Upper lobe of right lung (tissue), 1 donor: ENCODE measurements at regions not wholly inside any gene's neighbourhood (a gene's known extent, or its start where the extent isn't known, plus 50 kb on each side); places are given as distances from the start of the nearest gene placed in this dataset.
"Not testable (repeated sequence)": the region's sequence is repeated elsewhere in the genome, so short reads cannot be mapped to it uniquely, and the experiment has no call there.

Experiments
- ATAC-seq: fragments of 200-7000 bp; cut with Tn5 transposase; one replicate; pipeline ENCODE4 v1.9.1; 2020; ENCODE audit warnings: mild to moderate bottlenecking, moderate library complexity
- DNase-seq: peaks from one replicate; pipeline ENCODE4 v3.0.0-alpha.2; 2020
- H3K27ac ChIP-seq: fragments of 200-600 bp; one replicate; pipeline ENCODE4 v1.8.0; 2022
- H3K27me3 ChIP-seq: fragments of 200-600 bp; one replicate; pipeline ENCODE4 v1.8.0; 2022; ENCODE audit warnings: mild to moderate bottlenecking
- H3K36me3 ChIP-seq: fragments of 200-600 bp; one replicate; pipeline ENCODE4 v1.8.0; 2022
- H3K4me1 ChIP-seq: fragments of 200-600 bp; one replicate; pipeline ENCODE4 v1.8.0; 2022
- H3K4me3 ChIP-seq: fragments of 200-600 bp; one replicate; pipeline ENCODE4 v1.8.0; 2022; ENCODE audit warnings: mild to moderate bottlenecking
- H3K9me3 ChIP-seq: fragments of 200-600 bp; one replicate; pipeline ENCODE4 v1.8.0; 2022
- intact Hi-C: fragments of 100-400 bp; cut with DNase I; formaldehyde crosslinking; loops from one replicate; pipeline ENCODE4 v1.11.0; 2022
- TF ChIP-seq, protein P1 (sequence below): fragments of 200-600 bp; IDR thresholded peaks from one replicate; pipeline ENCODE4 v1.8.0; 2022; ENCODE audit warnings: antibody characterized with exemption
- donor health status: DM: no; HTN: yes; CAD: no; lungs with severe emphysema.

DNA sequence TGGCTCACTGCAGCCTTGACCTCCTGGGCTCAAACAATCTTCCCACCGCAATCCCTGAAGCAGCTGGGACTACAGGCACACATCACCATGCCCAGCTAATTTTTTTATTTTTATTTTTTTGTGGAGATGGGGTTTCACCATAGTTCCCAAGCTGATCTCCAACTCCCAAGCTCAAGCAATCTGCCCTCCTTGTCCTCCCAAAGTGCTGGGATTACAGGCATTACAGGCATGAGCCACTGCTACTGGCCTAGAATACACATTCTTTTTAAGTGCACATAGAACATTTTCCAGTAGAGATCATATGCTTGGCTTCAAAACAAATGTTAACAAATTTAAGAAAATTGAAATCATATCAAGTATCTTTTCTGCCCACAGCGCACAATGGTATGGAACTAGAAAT is 176.8 kb upstream of the MARCKS start:
- Histone ChIP-seq H3K36me3 (no peaks in the 10 kb centered on the region), H3K27me3 (no peaks in the 10 kb centered on the region), H3K4me1 (no peaks in the 10 kb centered on the region), H3K9me3 (no peaks in the 10 kb centered on the region), H3K27ac (no peak overlapping the region), H3K4me3 (no peak overlapping the region)
- no peak for DNase-seq
- intact Hi-C loops: no loop called here
- ATAC-seq: no peak
- TF ChIP-seq, protein P1, sequence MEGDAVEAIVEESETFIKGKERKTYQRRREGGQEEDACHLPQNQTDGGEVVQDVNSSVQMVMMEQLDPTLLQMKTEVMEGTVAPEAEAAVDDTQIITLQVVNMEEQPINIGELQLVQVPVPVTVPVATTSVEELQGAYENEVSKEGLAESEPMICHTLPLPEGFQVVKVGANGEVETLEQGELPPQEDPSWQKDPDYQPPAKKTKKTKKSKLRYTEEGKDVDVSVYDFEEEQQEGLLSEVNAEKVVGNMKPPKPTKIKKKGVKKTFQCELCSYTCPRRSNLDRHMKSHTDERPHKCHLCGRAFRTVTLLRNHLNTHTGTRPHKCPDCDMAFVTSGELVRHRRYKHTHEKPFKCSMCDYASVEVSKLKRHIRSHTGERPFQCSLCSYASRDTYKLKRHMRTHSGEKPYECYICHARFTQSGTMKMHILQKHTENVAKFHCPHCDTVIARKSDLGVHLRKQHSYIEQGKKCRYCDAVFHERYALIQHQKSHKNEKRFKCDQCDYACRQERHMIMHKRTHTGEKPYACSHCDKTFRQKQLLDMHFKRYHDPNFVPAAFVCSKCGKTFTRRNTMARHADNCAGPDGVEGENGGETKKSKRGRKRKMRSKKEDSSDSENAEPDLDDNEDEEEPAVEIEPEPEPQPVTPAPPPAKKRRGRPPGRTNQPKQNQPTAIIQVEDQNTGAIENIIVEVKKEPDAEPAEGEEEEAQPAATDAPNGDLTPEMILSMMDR: no peak

DNA sequence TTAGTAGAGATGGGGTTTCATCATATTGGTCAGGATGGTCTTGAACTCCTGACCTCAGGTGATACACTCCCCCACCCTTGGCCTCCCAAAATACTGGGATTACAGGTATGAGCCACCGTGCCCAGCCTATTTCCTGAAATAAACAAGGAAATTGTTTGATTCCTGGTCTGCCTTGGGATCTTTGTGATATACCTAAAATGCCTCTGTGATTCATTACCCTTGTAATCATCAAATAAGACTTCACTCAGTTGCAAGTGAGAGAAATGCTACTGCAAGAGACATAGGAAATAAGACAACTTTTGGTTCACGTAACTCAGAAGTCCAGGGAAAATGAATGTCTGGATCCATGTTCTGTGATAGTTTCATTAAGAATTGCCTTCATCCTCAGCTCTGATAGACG is 173.2 kb upstream of the MARCKS start:
- Histone ChIP-seq H3K4me3 (no peak overlapping the region), H3K4me1 (no peaks in the 10 kb centered on the region), H3K27me3 (no peaks in the 10 kb centered on the region), H3K27ac (no peak overlapping the region), H3K9me3 (no peaks in the 10 kb centered on the region), H3K36me3 (no peaks in the 10 kb centered on the region)
- DNase-seq: no peak
- intact Hi-C loops: no loop called here
- no peak for ATAC-seq
- TF ChIP-seq, protein P1: no peak

DNA sequence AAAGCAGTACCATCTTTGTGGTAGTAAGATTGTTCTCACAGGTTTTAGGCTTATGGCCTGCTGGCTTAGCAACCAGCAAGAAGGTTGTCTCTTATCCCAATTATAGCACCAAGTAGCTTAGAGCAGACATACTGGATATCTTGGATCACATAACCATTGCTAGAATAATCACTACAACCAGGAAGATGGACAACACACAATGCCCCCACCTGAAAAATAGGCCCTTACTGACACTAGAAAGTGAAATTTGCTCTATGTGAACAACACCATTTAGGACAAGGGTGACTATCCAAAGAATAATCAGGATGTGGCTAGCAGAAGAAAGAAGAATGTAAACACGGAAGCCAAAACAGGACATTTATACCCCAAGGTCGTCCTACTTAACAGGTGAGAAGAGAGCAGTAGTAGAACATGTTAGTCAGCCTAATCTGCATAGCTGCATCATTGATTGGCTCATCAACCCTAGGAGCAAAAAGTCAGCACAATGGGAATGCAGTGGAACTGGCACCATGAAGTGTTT is 172.7 kb upstream of the MARCKS start:
- H3K27ac ChIP-seq: no peak overlapping the region
- H3K27me3 ChIP-seq: no peaks in the 10 kb centered on the region
- H3K4me1 ChIP-seq: no peaks in the 10 kb centered on the region
- H3K36me3 ChIP-seq: no peaks in the 10 kb centered on the region
- TF ChIP-seq, protein P1: no peak
- ATAC-seq (no peak), DNase-seq (no peak)
- intact Hi-C loops: no loop called here
- no peaks in the 10 kb centered on the region for H3K9me3 ChIP-seq
- no peak overlapping the region for H3K4me3 ChIP-seq

DNA sequence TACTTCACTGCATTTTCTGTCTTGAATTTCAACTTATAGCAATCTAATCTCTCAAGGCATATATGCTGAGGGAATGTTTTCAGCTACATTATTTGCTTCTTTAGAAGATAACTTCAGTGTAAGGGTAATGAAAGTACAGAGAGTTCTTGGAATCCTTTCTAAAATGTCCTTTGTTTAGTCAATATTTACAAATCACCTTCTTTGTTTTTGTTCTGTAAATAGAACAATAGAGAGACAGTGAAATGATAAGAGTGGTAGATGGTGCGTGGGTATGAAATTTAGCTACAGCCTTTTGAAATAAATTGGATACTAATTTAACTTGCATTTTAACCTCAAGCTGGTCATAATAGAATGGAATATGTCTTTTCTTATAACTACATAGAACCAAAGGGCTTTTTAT is 171.1 kb upstream of the MARCKS start:
- H3K9me3 ChIP-seq: no peaks in the 10 kb centered on the region
- H3K36me3 ChIP-seq: no peaks in the 10 kb centered on the region
- H3K27me3 ChIP-seq: no peaks in the 10 kb centered on the region
- DNase-seq (no peak), ATAC-seq (no peak)
- H3K4me1 ChIP-seq: no peaks in the 10 kb centered on the region
- TF ChIP-seq, protein P1: no peak
- H3K27ac ChIP-seq: no peak overlapping the region
- H3K4me3 ChIP-seq: no peak overlapping the region
- intact Hi-C loops: no loop called here

DNA sequence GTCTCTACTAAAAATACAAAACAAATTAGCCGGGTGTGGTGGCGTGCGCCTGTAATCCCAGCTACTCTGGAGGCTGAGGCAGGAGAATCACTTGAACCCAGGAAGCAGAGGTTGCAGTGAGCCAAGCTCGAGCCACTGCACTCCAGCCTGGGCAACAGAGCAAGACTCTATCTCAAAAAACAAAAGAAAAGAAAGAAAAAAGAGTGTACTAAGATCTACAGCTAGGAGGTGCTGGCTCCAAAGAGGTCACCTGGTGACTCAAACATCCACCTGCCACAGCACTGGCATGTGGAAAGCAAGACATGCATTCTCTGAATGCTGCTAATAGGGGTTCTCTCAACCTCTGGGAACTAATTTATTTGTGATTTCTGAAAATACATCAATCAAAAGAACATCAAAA is 167.5 kb upstream of the MARCKS start:
- H3K9me3 ChIP-seq, H3K27me3 ChIP-seq, H3K4me1 ChIP-seq, ATAC-seq, H3K4me3 ChIP-seq, H3K36me3 ChIP-seq, intact Hi-C loops, DNase-seq, H3K27ac ChIP-seq: not testable (repeated sequence)

DNA sequence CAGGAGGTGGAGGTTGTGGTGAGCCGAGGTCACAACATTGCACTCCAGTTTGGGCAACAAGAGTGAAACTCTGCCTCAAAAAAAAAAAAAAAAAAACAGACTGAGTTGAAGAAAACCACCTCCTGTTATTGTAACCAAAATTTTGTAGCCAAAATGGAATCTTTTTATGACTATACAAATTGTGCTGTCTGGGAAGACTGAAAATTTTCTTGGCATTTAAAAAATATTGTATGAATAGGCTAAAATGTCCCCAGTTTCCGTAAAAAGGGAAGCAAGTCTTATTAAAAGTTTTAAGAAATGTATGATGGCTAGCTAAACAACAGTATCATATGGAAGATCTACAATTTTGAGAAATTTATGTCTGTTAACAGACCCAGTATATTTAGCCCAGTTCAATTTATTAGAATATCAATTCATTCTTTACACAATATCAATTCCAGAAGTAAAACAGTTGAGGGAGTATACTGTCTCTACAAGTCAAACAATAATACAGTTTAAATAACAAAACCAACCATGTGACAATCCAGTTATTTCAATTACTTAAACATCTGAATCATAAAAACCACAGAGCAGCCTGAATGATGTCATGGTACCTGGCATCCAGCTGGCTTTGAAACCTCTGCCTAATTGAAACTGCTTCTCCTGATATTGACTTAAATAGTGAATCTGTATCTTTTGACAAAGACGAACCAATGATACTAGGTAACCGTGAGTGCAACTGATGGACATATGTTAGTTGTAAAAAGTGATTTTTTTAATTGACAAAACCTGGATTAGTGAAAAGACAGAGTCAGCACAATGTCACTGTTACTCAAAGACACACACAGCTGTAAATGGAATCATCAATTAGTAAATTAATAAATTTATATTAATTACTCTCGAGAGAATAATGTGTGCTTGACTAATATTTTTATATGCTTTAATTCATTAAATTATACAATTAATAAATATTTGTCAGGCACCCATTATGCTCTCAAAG is 166.6 kb upstream of the MARCKS start:
- TF ChIP-seq, protein P1: no peak
- Histone ChIP-seq H3K27me3 (no peaks in the 10 kb centered on the region), H3K9me3 (no peaks in the 10 kb centered on the region), H3K4me1 (no peaks in the 10 kb centered on the region), H3K4me3 (no peak overlapping the region), H3K27ac (no peak overlapping the region), H3K36me3 (no peaks in the 10 kb centered on the region)
- DNase-seq (no peak), ATAC-seq (no peak)
- intact Hi-C loops: no loop called here
